Stimulated activated CD4-positive, alpha-beta T cell treated with anti-CD3 and anti-CD28 coated beads, Interleukin-15, amount 100 ng/mL, for 48 hours (primary cell): ENCODE measurements at regions not wholly inside any gene's neighbourhood (a gene's known extent, or its start where the extent isn't known, plus 50 kb on each side); places are given as distances from the start of the nearest gene placed in this dataset.

ENCODE experiments used
- DNase-seq, 2 donors: peaks; one replicate each; pipeline ENCODE4 v3.0.0-alpha.2; 2020; ENCODE audit warnings: low read depth in 2 of 2

DNA sequence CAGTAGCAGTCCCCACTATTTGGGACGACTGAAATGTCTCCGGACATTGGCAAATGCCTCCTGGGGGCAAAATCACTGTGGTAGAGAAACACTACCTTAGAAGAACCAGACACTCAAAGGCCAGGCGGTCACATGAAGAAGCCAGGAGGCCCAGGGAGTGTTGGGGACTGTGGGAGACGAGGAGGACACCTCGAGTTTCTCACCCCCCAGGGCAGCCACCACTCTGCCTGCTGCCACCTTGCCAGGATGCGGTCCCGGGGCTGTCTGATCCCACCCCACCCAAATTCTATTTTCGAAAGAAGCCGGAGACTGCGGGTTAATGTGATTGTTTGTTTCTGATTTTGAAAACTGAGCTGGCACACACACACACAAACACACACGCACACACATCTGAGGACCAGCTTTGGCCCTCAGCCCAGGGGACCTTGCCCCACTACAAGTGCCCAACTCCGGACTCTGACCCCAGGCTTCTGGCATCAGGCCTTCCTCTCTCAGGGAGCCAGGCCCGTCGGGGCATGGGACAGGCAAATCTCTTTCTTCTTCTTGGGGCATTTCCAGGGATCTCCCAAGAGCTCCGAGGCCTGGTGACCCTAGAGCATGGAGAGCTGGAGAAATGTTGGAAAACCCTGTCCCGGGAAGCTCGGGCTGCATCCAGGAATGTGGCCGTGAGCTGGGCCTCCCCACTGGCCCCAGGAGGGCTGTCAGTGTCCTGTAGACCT, 187.5 kb upstream of the PMEPA1 start:
- DNase-seq, result no peak

DNA sequence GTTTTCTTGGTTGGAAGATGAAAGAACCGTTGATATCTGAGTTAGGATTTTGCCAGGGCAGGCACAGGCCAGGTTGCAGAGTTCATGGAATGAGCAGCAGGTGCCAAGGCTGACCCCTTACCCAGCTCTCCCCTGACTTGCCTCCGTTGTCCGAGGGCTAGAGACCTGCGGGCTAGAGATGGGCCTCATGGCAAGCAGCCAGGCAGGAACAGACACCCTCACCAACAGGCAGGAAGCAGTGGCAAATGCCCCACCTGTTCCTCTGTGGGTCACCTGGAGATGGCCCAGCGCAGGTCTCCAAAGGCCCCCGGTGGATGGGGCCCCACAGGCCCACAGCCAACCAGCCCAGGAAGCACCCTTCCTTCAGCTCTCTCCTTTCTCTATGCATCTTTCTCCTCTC, 186.7 kb upstream of the PMEPA1 start:
- DNase-seq, result no peak

DNA sequence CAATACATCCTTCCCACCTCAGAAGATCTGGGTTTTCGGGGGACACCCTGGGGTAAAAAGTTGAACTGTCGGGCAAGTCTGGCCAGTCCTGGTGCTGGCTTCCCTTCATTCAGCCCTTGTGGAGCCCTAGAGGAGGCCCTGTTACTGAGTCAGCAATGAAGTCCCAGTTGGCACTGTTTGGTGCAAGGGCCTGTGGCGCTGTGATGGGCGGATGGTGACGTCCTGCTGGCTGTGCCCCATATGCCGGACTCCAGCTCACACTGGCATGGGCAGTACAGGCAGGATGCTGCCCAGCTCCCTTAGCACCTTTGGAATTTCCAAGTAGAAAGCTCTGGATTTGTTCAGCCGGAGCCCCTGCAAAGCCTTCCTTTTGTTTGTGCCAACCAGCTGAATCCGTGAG, 186.2 kb upstream of the PMEPA1 start:
- DNase-seq, result no peak

DNA sequence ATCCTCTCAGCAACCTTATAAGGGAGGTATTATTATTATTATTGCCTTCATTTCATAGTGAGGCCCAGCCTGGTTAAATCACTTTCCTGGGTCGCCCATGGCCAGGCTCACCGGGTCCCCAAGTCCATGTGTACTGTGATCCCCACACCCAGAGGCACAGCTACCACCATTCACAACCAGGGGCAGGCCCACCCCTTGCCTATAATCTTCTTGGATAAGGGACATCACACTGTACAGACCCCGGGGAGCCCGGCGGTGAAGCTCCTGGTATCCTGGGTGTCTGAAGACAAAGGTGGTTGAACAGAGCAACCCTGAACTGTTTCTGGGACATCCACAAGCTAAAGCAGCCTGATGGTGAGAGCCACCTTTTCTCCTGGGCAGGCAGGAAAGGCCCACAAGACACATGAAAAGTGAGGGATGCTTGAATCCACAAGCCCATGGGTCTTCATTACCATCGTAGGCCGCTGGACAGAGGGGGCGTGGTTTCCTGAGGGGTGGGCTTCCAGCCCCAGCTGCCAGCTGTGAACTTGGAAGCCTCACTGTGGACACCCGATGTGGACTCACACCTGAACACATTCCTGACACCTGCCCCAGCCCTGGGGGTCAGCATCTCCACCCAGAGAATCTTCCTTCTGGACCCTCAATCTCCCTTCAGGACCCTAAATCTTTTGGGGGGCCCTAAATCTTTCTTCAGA, 185.5 kb upstream of the PMEPA1 start:
- no peak for DNase-seq

DNA sequence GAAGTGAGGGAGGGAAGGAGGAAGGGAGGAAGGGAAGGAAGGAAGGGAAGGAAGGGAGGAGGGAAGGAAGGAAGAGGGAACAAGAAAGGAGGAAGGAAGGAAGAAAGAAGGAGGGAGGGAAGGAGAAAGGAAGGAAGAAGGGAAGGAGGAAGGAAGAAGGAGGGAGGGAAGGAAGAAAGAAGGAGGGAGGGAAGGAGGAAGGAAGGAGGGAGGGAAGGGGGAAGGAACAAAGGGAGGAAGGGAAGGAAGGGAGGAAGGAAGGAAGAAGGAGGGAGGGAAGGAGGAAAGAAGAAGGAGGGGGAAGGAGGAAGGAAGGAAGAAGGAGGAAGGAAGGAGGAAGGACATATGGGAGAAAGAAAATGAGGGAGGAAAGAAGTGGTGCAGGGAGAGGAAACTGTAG, 184.7 kb upstream of the PMEPA1 start:
- DNase-seq, result no peak

DNA sequence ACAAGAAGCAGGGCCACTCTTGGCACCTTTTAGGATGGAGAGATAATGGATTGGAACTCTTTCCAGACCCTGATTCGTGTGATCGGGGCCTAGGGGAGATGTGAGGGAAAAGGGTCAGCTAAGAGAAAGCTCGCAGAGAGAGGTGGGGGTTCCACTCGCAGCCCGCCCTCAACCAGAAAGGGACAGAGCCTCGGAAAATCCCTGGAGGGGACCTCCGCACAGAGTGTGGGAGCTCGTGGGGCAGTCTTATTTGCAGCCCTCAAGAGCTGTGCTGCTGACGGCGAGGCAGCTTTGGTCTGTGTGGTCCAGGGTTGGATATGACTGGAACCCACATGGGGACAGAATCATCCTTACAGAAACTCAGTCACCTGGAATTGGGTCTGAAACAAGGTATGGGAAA, 184.3 kb upstream of the PMEPA1 start:
- no peak for DNase-seq

DNA sequence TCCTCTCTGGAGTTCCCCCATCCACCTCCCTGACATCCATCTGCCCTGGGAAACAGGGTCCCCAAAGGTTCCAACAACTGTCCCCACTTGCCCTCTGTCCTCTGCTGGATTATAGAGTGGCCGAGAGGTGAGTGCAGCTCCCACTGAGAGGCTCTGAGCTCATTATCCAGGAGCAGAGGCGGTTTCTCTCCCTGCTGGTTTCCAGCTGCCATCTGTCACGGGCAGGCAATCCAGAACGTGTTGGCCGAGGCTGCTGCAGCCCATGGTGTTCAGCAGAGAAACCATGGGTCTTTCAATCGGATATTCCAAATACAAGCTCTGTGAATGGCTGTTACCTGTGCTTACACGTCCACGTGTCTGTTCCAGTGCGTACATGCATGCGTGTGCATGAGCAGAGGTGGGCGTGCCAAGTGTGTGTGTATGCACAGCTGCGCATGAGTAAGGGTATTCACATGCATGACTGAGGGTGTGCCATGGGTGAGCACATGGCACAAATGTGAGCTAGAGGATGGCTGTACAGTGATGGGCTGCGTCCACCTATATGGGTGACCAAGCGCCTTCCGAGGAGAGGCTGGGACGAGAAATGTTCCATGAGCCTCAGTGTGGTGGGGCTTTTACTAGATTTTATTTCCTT, 183.7 kb upstream of the PMEPA1 start:
- DNase-seq, result no peak

DNA sequence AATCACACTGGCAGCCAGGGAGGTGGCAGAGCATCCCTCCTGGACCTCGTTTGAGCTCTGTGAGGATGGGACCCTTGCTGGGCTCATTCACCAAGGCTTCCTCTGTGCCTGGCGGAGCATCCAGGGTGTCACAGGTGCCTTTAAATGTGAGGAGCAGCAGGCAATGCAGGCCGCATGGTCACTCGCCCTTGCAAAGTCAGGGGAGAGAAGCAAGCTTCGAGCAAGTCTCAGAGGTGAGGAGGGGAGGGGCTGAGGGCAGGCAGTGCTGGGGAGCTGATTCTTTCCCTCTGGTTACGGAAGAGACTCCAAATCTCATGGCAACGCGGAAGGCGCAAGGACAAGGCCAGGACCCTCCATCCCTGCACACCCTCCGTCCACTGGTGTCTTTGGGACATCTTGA, 182.7 kb upstream of the PMEPA1 start:
- no peak for DNase-seq

DNA sequence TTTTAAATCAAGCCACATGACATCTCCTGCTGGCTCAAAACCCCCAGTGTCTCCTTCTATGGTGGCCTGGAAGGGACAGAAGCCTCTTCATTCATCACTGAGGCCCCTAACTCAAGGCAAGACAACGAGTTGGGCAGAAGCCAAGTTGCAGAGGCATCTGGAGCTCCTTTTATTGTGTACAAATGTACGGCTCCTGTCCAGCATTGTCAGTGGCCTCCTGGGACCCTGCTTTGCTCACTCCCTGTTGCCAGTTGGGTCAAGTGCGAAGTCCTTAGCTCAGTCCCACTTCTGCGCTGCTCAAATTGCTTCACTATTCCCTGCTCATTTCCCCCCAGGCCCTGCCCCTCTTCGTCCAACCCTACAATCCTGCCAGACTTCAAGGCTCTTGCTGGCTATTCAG, 181.2 kb upstream of the PMEPA1 start:
- DNase-seq, result no peak

DNA sequence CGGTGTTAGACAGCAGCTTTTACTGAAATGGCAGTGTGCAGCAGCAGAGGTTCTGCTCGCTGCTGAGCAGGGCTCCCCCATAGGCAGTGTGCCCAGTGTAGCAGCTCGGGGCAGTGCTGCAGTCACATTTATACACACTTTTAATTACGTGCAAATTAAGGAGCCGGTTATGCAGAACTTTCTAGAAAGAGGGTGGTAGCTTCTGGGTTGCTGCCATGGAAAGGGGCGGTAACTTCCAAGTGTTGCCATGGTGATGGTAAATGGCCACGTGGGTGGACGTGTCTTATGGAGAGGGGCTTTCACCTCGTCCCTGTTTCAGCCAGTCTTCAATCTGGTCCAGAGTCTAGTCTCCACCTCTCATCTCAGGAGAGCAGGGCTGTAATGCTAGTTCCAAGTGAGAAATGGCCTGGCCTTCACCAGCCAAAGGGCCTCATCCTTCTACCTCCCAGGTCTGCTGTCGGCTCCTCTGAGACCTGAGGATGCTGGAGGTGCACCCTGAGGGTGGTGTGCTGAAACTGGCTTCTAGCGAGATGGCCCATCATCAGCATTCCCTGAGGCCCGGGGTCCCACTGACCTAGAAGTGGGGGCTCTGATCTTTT, 180.5 kb upstream of the PMEPA1 start:
- no peak for DNase-seq

DNA sequence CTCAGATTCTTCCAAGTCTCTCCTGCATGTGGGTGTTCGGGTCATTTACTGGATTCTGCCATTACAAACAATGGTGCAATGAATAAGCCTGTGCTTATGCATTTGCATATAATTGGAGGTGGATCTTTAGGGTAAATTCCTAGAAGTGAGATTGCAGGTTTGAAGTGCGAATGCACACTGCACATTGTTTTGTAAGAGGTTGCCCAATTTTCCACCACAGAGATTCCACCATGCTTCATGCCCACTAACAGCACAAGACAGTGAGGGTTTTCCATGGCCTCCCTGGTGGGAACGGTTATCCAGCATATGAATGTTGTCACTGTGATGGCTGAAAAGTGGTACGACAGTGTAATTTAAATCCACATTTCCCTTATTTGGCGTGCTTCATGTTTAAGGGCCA, 178.8 kb upstream of the PMEPA1 start:
- no peak for DNase-seq

DNA sequence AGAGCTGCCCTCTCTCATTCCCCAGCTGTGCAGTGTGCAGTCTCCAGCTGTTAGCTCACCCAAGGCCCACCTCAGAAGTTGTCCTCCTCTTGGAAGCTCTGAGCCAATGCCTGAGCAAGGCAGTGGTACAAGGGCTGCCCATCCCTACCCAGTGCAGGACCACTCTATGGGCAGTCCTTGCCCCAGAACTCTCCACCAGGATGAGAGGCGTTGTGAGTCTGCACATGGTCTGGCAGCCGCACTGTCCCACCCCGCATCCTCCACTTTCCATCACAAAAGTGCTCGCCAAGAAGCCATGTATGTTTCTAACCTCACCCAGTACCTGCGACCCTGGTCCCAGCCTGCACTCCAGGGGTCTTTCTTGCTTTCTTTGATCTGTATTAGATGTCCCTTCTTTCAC, 175.1 kb upstream of the PMEPA1 start:
- DNase-seq, result no peak

DNA sequence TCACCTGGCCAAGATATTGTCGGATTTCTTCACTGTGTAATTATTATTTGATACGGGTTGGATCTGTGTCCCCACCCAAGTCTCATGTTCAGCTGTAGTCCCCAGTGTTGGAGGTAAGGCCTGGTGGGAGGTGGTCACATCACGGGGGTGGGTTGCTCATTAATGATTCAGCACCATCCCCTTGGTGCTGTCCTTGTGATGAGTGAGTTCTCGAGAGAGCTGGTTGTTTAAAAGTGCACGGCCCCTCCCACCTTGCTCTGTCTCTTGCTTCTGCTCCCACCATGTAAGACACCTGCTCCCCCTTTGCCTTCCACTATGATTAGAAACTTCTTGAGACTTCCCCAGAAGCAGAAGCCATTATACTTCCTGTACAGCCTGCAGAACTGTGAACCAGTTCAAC, 173.9 kb upstream of the PMEPA1 start:
- no peak for DNase-seq

DNA sequence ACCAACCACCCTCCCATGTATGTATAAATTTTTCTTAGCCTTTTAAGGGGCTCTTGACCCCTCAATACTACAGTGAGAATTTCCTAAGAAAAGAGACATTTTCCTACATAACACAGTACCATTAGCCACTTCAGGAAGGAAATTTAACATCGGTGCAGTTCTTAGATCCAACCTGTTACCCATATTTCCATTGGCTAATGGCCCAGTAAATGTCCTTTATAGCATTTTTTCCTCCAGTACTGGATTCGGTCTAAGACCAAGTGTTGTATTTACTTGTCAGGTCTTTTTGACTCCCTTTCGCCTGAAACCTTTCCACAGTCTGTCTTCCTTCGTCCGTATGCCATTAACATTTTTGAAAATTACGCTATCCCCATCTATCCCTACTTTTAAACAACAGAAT, 173.4 kb upstream of the PMEPA1 start:
- DNase-seq, result no peak

DNA sequence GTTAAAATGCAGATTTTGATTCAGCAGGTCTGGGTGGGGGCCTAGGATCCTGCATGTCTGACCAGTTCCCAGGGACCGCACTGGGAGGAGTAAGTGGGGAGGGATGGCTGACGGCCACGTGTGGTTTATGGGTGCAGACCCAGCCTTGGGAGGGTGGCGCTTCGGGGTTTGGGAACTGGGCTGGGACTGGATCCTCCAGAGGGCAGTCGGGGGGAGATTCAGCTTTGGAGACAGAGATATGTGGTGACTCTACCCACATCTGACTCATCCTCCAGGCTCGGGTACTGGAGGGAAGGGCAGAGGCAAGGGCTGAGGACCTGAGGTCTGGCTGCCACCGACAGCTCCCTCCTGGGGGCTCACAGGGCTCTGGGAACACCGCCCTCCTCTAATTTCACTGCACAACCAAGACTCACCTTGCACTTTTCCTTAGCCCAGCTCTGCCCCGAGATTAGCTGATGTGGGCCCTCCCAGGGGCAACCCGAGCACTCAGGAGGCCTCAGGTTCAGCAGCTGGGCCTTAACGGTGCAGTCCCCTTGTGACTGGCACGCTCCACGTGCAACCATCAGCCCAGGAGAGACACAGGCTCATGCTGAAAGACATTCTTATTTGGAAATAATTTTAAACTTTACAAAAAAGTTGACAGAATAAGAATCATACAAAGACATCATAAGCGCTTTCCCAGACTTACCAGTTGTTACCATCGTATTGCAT, 172.8 kb upstream of the PMEPA1 start:
- no peak for DNase-seq

DNA sequence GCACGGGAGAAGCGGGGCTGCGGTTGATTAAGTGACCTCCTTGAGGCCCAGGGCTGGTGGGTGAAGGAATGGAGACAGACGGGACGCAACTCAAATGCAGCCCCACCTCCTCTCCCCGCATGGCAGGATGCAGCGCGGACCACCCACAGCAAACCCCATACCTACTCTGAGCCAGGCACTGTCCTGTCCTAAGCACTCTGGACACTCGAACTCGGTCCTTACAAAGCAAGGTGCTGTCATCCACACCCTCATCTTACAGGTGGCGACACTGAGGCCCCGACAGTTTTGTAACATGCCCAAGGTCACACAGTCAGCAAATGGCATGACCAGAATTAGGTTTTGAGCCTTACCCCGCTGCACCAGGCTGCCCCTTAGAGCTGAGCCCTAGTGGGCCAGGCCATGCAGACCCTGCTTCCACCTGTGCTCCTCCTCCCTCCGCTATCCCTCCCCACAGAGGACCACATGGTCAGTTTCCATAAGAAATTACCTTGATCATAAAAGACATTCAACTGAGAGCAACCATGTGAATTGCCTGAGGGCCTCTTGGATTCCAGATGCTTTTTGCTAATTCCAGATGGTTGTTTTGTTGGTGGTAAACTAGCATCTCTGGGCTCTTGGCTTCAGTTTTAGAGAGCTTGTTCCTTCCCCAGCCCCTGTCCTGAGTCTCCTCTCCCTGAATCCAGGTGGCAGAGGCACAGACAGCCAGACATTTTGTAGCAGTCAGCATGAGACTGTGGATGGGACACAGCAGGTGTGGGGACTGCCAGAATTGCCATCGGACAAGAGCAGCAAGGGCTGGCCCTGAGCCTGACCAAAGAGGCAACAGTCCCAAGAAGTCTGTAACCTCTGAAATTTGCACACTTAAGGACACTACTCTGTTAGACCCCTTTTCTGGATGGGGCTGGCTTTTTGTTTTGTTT, 171.9 kb upstream of the PMEPA1 start:
- no peak for DNase-seq

DNA sequence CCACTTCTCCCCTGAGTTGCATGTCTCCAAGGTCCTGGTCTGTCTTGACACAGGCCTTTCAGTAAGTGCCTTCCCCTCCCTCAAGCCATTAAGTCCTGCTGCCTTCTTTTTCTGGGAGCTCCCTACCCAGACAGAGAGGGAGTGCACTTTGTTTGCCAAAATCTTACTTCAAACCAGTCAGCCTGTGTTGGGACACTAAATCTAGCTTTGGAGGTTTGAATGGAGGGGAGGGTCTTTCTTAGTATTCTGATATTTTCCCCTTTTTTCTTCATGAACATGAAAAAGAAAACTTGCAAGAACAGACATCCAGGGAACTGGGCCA, 170.7 kb upstream of the PMEPA1 start:
- DNase-seq, result no peak

DNA sequence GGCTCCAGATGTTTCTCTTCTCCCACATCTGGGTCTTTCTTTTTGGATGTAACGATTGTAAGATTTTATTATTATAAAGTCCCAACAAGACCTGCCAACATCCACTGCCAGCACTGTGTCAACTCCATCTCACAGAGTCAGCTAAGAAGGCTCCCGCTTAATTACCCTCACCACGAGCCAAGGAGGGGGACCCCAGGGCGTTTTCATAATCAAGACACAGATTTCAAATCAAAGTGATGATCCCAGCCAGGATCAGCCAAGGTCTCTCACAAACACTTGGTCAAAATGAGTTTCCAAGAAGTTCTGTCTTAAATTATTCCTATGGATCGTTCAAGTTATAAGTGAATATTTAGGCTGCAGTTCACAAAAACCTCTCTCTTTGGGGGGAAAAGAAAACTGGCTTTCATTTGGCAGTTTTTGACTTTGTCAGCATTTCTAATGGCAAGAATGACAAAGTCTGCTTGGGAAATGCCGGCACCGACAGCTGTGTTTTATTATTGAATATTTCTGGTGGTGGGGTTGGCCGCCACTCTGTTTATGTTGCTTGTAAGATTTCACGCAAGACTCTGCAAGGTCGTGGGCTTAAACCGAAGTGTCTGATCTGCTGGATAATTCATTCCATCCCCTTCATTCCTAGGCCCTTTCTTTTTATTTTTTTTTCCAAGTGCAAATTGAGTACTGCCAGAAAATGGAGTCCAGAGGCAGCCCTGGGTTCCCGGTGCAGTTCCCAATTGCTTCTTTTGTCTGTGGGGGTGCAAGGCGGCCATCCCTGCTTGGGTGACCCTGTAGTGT, 170.2 kb upstream of the PMEPA1 start:
- no peak for DNase-seq

DNA sequence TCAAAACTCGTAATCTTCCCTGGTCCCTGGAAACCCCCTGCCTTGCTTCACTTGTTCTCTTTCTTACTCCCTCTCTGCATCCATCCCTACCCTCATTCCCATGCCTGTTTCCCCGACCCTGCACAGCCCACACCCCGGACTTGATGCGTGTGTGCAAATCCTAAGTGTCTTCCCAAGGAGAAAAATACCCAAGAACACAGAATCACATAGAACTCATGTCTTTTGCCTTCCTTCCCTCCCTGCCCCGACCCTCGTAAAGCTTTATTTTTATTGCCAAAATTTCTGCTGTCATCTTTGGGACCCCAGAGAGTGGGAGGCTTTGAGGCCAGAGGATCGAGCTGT, 169.6 kb upstream of the PMEPA1 start:
- no peak for DNase-seq

DNA sequence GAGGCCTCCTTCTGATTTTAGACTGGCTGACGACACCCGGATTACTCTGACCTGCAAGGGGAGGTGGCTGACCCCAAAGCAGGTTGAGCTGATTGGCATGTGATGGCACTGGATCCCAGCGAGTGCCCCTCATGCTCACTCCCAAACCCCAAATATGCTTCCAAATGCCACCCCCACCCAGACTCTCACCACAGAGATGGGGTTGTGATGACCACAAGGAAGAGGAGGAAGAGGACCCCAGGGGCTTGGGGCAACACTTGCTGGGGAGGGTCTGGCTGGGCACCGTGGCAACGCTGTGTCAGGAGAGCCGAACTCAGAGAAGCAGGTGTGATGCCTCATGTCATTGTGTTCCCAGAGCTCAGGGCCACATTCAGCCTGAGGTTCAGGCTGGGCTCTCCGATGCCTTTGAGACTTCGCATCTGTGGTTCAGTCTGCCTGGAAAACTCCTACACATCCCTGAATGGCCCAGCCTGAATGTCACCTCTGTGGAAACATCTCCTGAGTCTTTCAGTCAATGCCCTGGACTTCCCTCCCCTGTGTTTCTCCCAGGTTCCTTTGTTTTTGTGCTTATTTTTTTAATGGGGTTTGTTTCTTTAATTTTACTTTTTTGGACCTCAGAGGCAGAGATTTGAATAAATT, 169.1 kb upstream of the PMEPA1 start:
- DNase-seq, result no peak
